Stomach (tissue), 4 donors: ENCODE measurements at regions not wholly inside any gene's neighbourhood (a gene's known extent, or its start where the extent isn't known, plus 50 kb on each side); places are given as distances from the start of the nearest gene placed in this dataset.

Experiments used
- POLR2A ChIP-seq, 4 donors: fragments of 450-650 bp; IDR thresholded peaks; one replicate each; pipeline ENCODE4 v1.6.1; 2016; ENCODE audit warnings: antibody characterized with exemption in 4 of 4, control low read depth in 2 of 4, mild to moderate bottlenecking in 1 of 4, moderate library complexity in 1 of 4
- POLR2AphosphoS5 ChIP-seq, 3 donors: sonication (generic); formaldehyde crosslinking; IDR thresholded peaks; one replicate each; pipeline ENCODE4 v1.6.1; 2016; ENCODE audit warnings: antibody characterized with exemption in 3 of 3
- TF ChIP-seq, protein P1 (sequence below), 7 experiments: fragments of 450-650 bp in 4 of 7; fragments of 200-600 bp in 3 of 7; sonication (generic) in 3 of 7; IDR thresholded peaks; one replicate each; pipeline ENCODE4 v1.5.1; 2016 to 2019; ENCODE audit warnings: antibody characterized with exemption in 7 of 7, control low read depth in 2 of 7, mild to moderate bottlenecking in 1 of 7

DNA sequence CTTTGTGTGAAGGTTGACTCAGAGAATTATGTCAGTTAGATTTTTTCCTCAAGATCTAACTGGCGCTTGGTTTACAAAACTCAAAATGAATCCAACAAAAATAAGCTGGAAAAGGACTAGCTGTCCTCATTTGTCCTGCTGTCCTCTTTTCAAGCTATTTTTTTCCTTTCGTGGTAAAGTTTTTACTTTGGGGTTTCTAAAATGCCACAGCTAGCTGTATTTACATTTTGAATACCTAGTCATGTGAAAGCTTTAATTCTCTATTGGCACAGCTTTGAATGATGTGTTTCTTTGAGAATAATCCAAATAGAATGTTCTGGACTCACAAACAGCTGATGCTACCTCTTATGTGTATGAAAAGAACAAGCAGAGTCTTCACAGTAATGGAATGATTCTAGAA is 673.6 kb upstream of the NR5A2 start:
- TF ChIP-seq, protein P1, sequence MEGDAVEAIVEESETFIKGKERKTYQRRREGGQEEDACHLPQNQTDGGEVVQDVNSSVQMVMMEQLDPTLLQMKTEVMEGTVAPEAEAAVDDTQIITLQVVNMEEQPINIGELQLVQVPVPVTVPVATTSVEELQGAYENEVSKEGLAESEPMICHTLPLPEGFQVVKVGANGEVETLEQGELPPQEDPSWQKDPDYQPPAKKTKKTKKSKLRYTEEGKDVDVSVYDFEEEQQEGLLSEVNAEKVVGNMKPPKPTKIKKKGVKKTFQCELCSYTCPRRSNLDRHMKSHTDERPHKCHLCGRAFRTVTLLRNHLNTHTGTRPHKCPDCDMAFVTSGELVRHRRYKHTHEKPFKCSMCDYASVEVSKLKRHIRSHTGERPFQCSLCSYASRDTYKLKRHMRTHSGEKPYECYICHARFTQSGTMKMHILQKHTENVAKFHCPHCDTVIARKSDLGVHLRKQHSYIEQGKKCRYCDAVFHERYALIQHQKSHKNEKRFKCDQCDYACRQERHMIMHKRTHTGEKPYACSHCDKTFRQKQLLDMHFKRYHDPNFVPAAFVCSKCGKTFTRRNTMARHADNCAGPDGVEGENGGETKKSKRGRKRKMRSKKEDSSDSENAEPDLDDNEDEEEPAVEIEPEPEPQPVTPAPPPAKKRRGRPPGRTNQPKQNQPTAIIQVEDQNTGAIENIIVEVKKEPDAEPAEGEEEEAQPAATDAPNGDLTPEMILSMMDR (IDR thresholded peaks at IDR 0.05), result no peak
- TF ChIP-seq POLR2A (IDR thresholded peaks at IDR 0.05) (no peak), POLR2AphosphoS5 (IDR thresholded peaks at IDR 0.05) (no peak)
